ENCODE measurements at regions not wholly inside any gene's neighbourhood (a gene's known extent, or its start where the extent isn't known, plus 50 kb on each side); places are given as distances from the start of the nearest gene placed in this dataset.

GRCh38 chr11:69921128-69922014 is 102.2 kb upstream of the FGF3 start:
- Histone ChIP-seq H3K27ac (no peak overlapping the region), H3K4me3 (no peak overlapping the region), H3K9me3 (0 out of 2 replicates have a peak, but pooled peaks cover 3% of the 10 kb centered on the region), H3K27me3 (peaks cover 62% of the 10 kb centered on the region), H3K9ac (no peak overlapping the region), H3K36me3 (no peaks in the 10 kb centered on the region), H4K20me1 (no peaks in the 10 kb centered on the region), H3K4me2 (no peak overlapping the region), H3K4me1 (peaks cover 32% of the 10 kb centered on the region)
- no peak for TF ChIP-seq Cebpa-rat (IDR thresholded peaks at IDR 0.05)

- Histone ChIP-seq H3K9ac (no peak overlapping the region), H3K36me3 (no peaks in the 10 kb centered on the region), H3K4me2 (no peak overlapping the region), H3K27me3 (peaks cover 61% of the 10 kb centered on the region), H3K4me1 (peaks cover 36% of the 10 kb centered on the region), H3K4me3 (no peak overlapping the region), H4K20me1 (no peaks in the 10 kb centered on the region), H3K9me3 (no peaks in the 10 kb centered on the region), H3K27ac (no peak overlapping the region)
- no peak for TF ChIP-seq Cebpa-rat (IDR thresholded peaks at IDR 0.05)
Measured at GRCh38 chr11:69922015-69922595, 102.9 kb upstream of the FGF3 start.

- Histone ChIP-seq H3K4me2 (no peak overlapping the region), H3K36me3 (no peaks in the 10 kb centered on the region), H4K20me1 (no peaks in the 10 kb centered on the region), H3K27me3 (peaks cover 59% of the 10 kb centered on the region), H3K9ac (no peak overlapping the region), H3K9me3 (no peaks in the 10 kb centered on the region), H3K4me3 (no peak overlapping the region), H3K4me1 (peaks cover 38% of the 10 kb centered on the region), H3K27ac (no peak overlapping the region)
- no peak for TF ChIP-seq Cebpa-rat (IDR thresholded peaks at IDR 0.05)
Measured at GRCh38 chr11:69922596-69923111, 103.4 kb upstream of the FGF3 start.

- Histone ChIP-seq H3K9ac (no peak overlapping the region), H3K9me3 (no peaks in the 10 kb centered on the region), H3K4me3 (no peak overlapping the region), H3K27me3 (peaks cover 59% of the 10 kb centered on the region), H3K36me3 (no peaks in the 10 kb centered on the region), H4K20me1 (no peaks in the 10 kb centered on the region), H3K27ac (no peak overlapping the region), H3K4me1 (peaks cover 43% of the 10 kb centered on the region), H3K4me2 (no peak overlapping the region)
- TF ChIP-seq Cebpa-rat (IDR thresholded peaks at IDR 0.05): no peak
Measured at GRCh38 chr11:69923196-69923595, 104.0 kb upstream of the FGF3 start.

- TF ChIP-seq Cebpa-rat (IDR thresholded peaks at IDR 0.05): no peak
Measured at GRCh38 chr11:69923641-69924307, 104.6 kb upstream of the FGF3 start.

GRCh38 chr11:69924308-69925161 is 105.3 kb upstream of the FGF3 start:
- no peak for TF ChIP-seq Cebpa-rat (IDR thresholded peaks at IDR 0.05)
- Histone ChIP-seq H3K9ac (no peak overlapping the region), H3K9me3 (no peaks in the 10 kb centered on the region), H3K27ac (no peak overlapping the region), H3K36me3 (no peaks in the 10 kb centered on the region), H3K4me2 (peak overlapping the region; percentile 19; the same call in 1 of the 2 replicates), H3K27me3 (peaks cover 56% of the 10 kb centered on the region), H4K20me1 (no peaks in the 10 kb centered on the region), H3K4me3 (no peak overlapping the region), H3K4me1 (peaks cover 40% of the 10 kb centered on the region)

More at GRCh38 chr11:69923641-69924307, 104.6 kb upstream of the FGF3 start:
- H3K9me3 ChIP-seq: no peaks in the 10 kb centered on the region
- H3K27ac ChIP-seq: no peak overlapping the region
- no peaks in the 10 kb centered on the region for H3K36me3 ChIP-seq
- H3K4me2 ChIP-seq: peak overlapping the region; percentile 19; the same call in 1 of the 2 replicates
- H3K4me1 ChIP-seq: peaks cover 44% of the 10 kb centered on the region
- H3K27me3 ChIP-seq: peaks cover 56% of the 10 kb centered on the region
- no peak overlapping the region for H3K9ac ChIP-seq
- no peak overlapping the region for H3K4me3 ChIP-seq
- H4K20me1 ChIP-seq: no peaks in the 10 kb centered on the region

- H3K4me2 ChIP-seq: peak overlapping the region; percentile 75
- H3K4me1 ChIP-seq: peaks cover 40% of the 10 kb centered on the region
- H3K27me3 ChIP-seq: peaks cover 56% of the 10 kb centered on the region
- no peaks in the 10 kb centered on the region for H3K36me3 ChIP-seq
- no peak overlapping the region for H3K4me3 ChIP-seq
- no peak for TF ChIP-seq Cebpa-rat (IDR thresholded peaks at IDR 0.05)
- no peaks in the 10 kb centered on the region for H4K20me1 ChIP-seq
- no peak overlapping the region for H3K9ac ChIP-seq
- no peaks in the 10 kb centered on the region for H3K9me3 ChIP-seq
- H3K27ac ChIP-seq: no peak overlapping the region
Measured at GRCh38 chr11:69925366-69926196, 106.4 kb upstream of the FGF3 start.

- H3K4me3 ChIP-seq: no peak overlapping the region
- H3K27ac ChIP-seq: no peak overlapping the region
- peaks cover 56% of the 10 kb centered on the region for H3K27me3 ChIP-seq
- H4K20me1 ChIP-seq: no peaks in the 10 kb centered on the region
- no peak for TF ChIP-seq Cebpa-rat (IDR thresholded peaks at IDR 0.05)
- H3K4me2 ChIP-seq: peak overlapping the region; percentile 75
- no peaks in the 10 kb centered on the region for H3K36me3 ChIP-seq
- H3K9ac ChIP-seq: no peak overlapping the region
- no peaks in the 10 kb centered on the region for H3K9me3 ChIP-seq
- H3K4me1 ChIP-seq: peaks cover 40% of the 10 kb centered on the region
Measured at GRCh38 chr11:69926376-69927050, 107.3 kb upstream of the FGF3 start.
